ENCODE measurements at regions not wholly inside any gene's neighbourhood (a gene's known extent, or its start where the extent isn't known, plus 50 kb on each side); places are given as distances from the start of the nearest gene placed in this dataset.

GRCh38 chr16:11492808-11493530 lies 93.8 kb downstream of the LITAF start:
- H3K4me3 ChIP-seq (ENCODE audit: low read length) = peak overlapping the region; percentile 52
- peaks cover 4% of the 10 kb centered on the region for H3K36me3 ChIP-seq (ENCODE audit: insufficient read depth, low read length)
- peak overlapping the region; percentile 31; the same call in 1 of the 2 replicates for H3K27ac ChIP-seq (ENCODE audit: low read depth, low read length)
- H3K4me1 ChIP-seq (ENCODE audit: insufficient read depth, low read length) = peaks cover 11% of the 10 kb centered on the region
- no peaks in the 10 kb centered on the region for H3K27me3 ChIP-seq (ENCODE audit: insufficient read depth, low read length)
- H3K9ac ChIP-seq (ENCODE audit: low read depth, low read length) = peak overlapping the region; percentile 36; the same call in 1 of the 2 replicates
- peaks cover 8% of the 10 kb centered on the region for H3K9me3 ChIP-seq (ENCODE audit: insufficient read depth, low read depth, low read length)
- WGBS = 93% methylated on average over 4 of the region's 4 CpGs

GRCh38 chr16:11493531-11493929 lies 93.2 kb downstream of the LITAF start:
- 84% methylated on average over 9 of the region's 20 CpGs for WGBS
- peak overlapping the region; percentile 52 for H3K4me3 ChIP-seq (ENCODE audit: low read length)

DNA sequence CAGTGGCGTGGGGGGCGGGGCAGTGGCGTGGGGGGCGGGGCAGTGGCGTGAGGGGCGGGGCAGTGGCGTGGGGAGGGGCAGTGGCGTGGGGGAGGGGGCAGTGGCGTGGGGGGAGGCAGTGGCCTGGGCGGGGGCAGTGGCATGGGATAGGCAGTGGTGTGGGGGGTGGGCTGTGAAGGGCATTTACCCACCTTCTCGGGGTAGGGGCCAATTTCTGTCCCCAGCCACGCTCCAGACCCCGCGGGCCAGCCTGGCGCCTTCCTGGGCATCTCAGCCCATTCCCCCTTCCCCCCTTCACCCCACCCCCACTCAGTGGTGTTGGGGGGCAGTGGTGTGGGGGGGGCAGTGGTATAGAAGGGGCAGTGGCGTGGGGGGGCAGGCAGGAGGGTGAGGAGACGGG lies 92.7 kb downstream of the LITAF start:
- no peak overlapping the region for H3K4me3 ChIP-seq (ENCODE audit: low read length)
- 100% methylated on average over 2 of the region's 17 CpGs for WGBS
- H3K27me3 ChIP-seq (ENCODE audit: insufficient read depth, low read length) = no peaks in the 10 kb centered on the region
- H3K36me3 ChIP-seq (ENCODE audit: insufficient read depth, low read length) = peaks cover 4% of the 10 kb centered on the region
- no peak overlapping the region for H3K9ac ChIP-seq (ENCODE audit: low read depth, low read length)
- peak overlapping the region; percentile 70; the same call in 1 of the 2 replicates for H3K27ac ChIP-seq (ENCODE audit: low read depth, low read length)
- H3K9me3 ChIP-seq (ENCODE audit: insufficient read depth, low read depth, low read length) = peaks cover 8% of the 10 kb centered on the region
- peaks cover 12% of the 10 kb centered on the region for H3K4me1 ChIP-seq (ENCODE audit: insufficient read depth, low read length)

More at GRCh38 chr16:11493531-11493929, 93.2 kb downstream of the LITAF start:
- Histone ChIP-seq H3K36me3 (ENCODE audit: insufficient read depth, low read length) (peaks cover 4% of the 10 kb centered on the region), H3K9ac (ENCODE audit: low read depth, low read length) (peak overlapping the region; percentile 36; the same call in 1 of the 2 replicates), H3K4me1 (ENCODE audit: insufficient read depth, low read length) (peaks cover 12% of the 10 kb centered on the region), H3K27ac (ENCODE audit: low read depth, low read length) (peak overlapping the region; percentile 31; the same call in 1 of the 2 replicates), H3K9me3 (ENCODE audit: insufficient read depth, low read depth, low read length) (peaks cover 8% of the 10 kb centered on the region), H3K27me3 (ENCODE audit: insufficient read depth, low read length) (no peaks in the 10 kb centered on the region)

- peaks cover 8% of the 10 kb centered on the region for H3K9me3 ChIP-seq (ENCODE audit: insufficient read depth, low read depth, low read length)
- peak overlapping the region; percentile 70; the same call in 1 of the 2 replicates for H3K27ac ChIP-seq (ENCODE audit: low read depth, low read length)
- 82% methylated on average over 12 of the region's 12 CpGs for WGBS
- H3K4me3 ChIP-seq (ENCODE audit: low read length) = no peak overlapping the region
- H3K9ac ChIP-seq (ENCODE audit: low read depth, low read length) = 0 out of 2 replicates have a peak overlapping the region, but pooled peaks have one; percentile 24
- H3K36me3 ChIP-seq (ENCODE audit: insufficient read depth, low read length) = peaks cover 4% of the 10 kb centered on the region
- H3K4me1 ChIP-seq (ENCODE audit: insufficient read depth, low read length) = peaks cover 12% of the 10 kb centered on the region
- no peaks in the 10 kb centered on the region for H3K27me3 ChIP-seq (ENCODE audit: insufficient read depth, low read length)
Observed at GRCh38 chr16:11494433-11494832, 92.3 kb downstream of the LITAF start.

- H3K9ac ChIP-seq (ENCODE audit: low read depth, low read length) = no peak overlapping the region
- WGBS = 60% methylated on average over 5 of the region's 5 CpGs
- H3K9me3 ChIP-seq (ENCODE audit: insufficient read depth, low read depth, low read length) = peaks cover 8% of the 10 kb centered on the region
- peaks cover 12% of the 10 kb centered on the region for H3K4me1 ChIP-seq (ENCODE audit: insufficient read depth, low read length)
- H3K27me3 ChIP-seq (ENCODE audit: insufficient read depth, low read length) = no peaks in the 10 kb centered on the region
- H3K4me3 ChIP-seq (ENCODE audit: low read length) = no peak overlapping the region
- peaks cover 4% of the 10 kb centered on the region for H3K36me3 ChIP-seq (ENCODE audit: insufficient read depth, low read length)
- no peak overlapping the region for H3K27ac ChIP-seq (ENCODE audit: low read depth, low read length)
Observed at GRCh38 chr16:11495066-11495407, 91.7 kb downstream of the LITAF start.

All from HUES64 (cell line).